ENCODE measurements at regions not wholly inside any gene's neighbourhood (a gene's known extent, or its start where the extent isn't known, plus 50 kb on each side); places are given as distances from the start of the nearest gene placed in this dataset.

DNA sequence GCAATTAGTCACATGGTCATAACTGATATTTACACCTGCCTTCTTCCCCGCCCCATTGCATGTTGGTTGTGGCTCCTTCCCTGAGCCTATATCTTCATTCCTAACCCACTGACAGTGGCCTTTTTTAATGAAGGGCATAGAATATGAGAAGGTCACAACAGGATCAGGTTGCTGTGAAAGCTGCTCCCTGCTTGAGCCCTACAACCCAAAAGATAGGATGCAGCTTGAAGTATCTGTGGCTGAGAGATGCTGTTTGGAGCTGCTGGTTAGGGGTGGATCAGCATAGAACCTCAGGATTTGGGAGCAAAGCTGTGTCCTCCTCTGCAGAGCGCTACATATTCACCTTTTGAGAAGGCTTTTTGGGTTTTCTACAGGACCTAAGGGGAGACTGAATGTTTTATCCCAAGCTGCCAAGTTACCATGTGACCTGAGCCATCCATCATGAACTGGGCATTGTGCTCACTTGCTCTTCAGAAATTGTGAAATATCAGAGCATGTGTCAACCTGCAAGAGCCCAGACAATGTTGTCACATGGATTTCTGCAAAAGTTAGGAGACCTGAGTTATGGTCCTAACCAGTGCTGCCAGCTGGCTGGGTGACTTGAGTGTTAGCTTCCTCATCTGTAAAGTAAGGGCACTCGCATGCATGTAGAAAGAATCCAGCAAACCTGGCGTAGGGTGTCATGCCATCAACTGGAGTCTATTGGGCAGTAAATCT is 49.8 kb upstream of the ARL8B start:
- CTCF ChIA-PET (ENCODE audit: low intra/inter-chr PET ratio, low total read pairs) = no interaction called here
- no TSS peak for BruUV-seq (replicated peaks)
- H3K4me2 ChIP-seq (ENCODE audit: low read depth, low read length) = no peak overlapping the region

More for the DNA sequence above, 49.8 kb upstream of the ARL8B start:
- H3K9me3 ChIP-seq (ENCODE audit: low read length) = no peaks in the 10 kb centered on the region
- no peak overlapping the region for H3K27ac ChIP-seq (ENCODE audit: extremely low read length, insufficient read depth, low read length)
- TF ChIP-seq CEBPB (IDR thresholded peaks at IDR 0.05; ENCODE audit: borderline replicate concordance, low read depth, low read length) (peak; percentile 80), MBNL3 (CRISPR knock-in tag; conservative IDR thresholded peaks at IDR 0.05) (no peak), SOX13 (IDR thresholded peaks at IDR 0.05) (no peak), SOX13 (CRISPR knock-in tag; conservative IDR thresholded peaks at IDR 0.05 in 1 of 2, IDR thresholded peaks at IDR 0.05 in 1 of 2) (no peak), CENPX (CRISPR knock-in tag; IDR thresholded peaks at IDR 0.05) (no peak)
- TF ChIP-seq, protein P1, sequence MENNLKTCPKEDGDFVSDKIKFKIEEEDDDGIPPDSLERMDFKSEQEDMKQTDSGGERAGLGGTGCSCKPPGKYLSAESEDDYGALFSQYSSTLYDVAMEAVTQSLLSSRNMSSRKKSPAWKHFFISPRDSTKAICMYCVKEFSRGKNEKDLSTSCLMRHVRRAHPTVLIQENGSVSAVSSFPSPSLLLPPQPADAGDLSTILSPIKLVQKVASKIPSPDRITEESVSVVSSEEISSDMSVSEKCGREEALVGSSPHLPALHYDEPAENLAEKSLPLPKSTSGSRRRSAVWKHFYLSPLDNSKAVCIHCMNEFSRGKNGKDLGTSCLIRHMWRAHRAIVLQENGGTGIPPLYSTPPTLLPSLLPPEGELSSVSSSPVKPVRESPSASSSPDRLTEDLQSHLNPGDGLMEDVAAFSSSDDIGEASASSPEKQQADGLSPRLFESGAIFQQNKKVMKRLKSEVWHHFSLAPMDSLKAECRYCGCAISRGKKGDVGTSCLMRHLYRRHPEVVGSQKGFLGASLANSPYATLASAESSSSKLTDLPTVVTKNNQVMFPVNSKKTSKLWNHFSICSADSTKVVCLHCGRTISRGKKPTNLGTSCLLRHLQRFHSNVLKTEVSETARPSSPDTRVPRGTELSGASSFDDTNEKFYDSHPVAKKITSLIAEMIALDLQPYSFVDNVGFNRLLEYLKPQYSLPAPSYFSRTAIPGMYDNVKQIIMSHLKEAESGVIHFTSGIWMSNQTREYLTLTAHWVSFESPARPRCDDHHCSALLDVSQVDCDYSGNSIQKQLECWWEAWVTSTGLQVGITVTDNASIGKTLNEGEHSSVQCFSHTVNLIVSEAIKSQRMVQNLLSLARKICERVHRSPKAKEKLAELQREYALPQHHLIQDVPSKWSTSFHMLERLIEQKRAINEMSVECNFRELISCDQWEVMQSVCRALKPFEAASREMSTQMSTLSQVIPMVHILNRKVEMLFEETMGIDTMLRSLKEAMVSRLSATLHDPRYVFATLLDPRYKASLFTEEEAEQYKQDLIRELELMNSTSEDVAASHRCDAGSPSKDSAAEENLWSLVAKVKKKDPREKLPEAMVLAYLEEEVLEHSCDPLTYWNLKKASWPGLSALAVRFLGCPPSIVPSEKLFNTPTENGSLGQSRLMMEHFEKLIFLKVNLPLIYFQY (CRISPR knock-in tag; IDR thresholded peaks at IDR 0.05; ENCODE audit: borderline replicate concordance) = no peak
- TF ChIP-seq, protein P2, sequence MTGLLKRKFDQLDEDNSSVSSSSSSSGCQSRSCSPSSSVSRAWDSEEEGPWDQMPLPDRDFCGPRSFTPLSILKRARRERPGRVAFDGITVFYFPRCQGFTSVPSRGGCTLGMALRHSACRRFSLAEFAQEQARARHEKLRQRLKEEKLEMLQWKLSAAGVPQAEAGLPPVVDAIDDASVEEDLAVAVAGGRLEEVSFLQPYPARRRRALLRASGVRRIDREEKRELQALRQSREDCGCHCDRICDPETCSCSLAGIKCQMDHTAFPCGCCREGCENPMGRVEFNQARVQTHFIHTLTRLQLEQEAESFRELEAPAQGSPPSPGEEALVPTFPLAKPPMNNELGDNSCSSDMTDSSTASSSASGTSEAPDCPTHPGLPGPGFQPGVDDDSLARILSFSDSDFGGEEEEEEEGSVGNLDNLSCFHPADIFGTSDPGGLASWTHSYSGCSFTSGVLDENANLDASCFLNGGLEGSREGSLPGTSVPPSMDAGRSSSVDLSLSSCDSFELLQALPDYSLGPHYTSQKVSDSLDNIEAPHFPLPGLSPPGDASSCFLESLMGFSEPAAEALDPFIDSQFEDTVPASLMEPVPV (CRISPR knock-in tag; IDR thresholded peaks at IDR 0.05) = no peak
- TF ChIP-seq, protein P3, sequence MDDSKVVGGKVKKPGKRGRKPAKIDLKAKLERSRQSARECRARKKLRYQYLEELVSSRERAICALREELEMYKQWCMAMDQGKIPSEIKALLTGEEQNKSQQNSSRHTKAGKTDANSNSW (CRISPR knock-in tag; IDR thresholded peaks at IDR 0.05; ENCODE audit: borderline replicate concordance) = no peak
- no peak overlapping the region for H3K9ac ChIP-seq (ENCODE audit: insufficient read depth, low read depth, low read length)
- no peak overlapping the region for H3K4me3 ChIP-seq (replicated peaks in 1 of 3; ENCODE audit: insufficient read depth in 1 of 3, low read depth in 2 of 3, low read length in 3 of 3)
- FAIRE-seq (no peak), ATAC-seq (peak; percentile 35; the same call in 2 of the 3 replicates), DNase-seq (ENCODE audit: low spot score) (no peak)
- no peaks in the 10 kb centered on the region for H3K79me2 ChIP-seq (ENCODE audit: insufficient read depth, low read length)
- H3K36me3 ChIP-seq (replicated peaks in 1 of 2; ENCODE audit: control insufficient read depth in 1 of 2, insufficient read depth in 2 of 2, low read length in 2 of 2) = no peaks in the 10 kb centered on the region
- in situ Hi-C loops (cut with HindIII; ENCODE audit: extremely low pct_ligation_motif_present, low pct_unique_long_range_greater_than_20kb) (no loop called here), intact Hi-C loops (cut with micrococcal nuclease; ENCODE audit: unreplicated experiment) (no loop called here)
- H4K20me1 ChIP-seq (ENCODE audit: insufficient read depth, low read length) = no peaks in the 10 kb centered on the region
- H2AFZ ChIP-seq (ENCODE audit: low read length) = no peak overlapping the region
- H3K4me1 ChIP-seq (ENCODE audit: insufficient read depth, low read length) = peaks cover 8% of the 10 kb centered on the region; the same call in 1 of the 2 replicates
- H3K27me3 ChIP-seq (ENCODE audit: control insufficient read depth in 1 of 2, insufficient read depth in 2 of 2, low read length in 2 of 2) = peaks cover 0 to 14% of the 10 kb centered on the region in 2 experiments; a peak in 2 of 5 replicates
- POLR2A ChIA-PET = no interaction called here
- 69% methylated on average over 3 of the region's 4 CpGs for WGBS (ENCODE audit: low lambda C conversion rate)
